ENCODE measurements at regions not wholly inside any gene's neighbourhood (a gene's known extent, or its start where the extent isn't known, plus 50 kb on each side); places are given as distances from the start of the nearest gene placed in this dataset.

DNA sequence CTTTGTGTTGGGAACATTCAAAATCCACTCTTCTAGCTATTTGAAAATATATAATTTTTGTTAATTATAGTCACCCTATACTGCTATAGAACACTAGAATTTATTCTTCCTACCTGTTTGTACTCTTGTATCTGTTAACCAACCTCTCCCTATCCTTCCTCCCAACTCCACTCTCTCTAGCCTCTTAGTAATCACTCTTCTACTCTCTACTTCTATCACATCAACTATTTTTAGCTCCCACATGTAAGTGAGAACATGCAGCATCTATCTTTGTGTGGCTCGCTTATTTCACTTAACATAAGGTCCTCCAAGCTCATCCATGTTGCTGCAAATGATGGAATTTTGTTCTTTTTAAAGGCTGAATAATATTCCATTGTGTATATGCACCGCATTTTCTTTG, 537.3 kb downstream of the MID1IP1 start:
- TF ChIP-seq RAD21 (IDR thresholded peaks at IDR 0.05; ENCODE audit: low read depth) (no peak), REST (IDR thresholded peaks at IDR 0.05; ENCODE audit: low read depth) (no peak)
- TF ChIP-seq, protein P1, sequence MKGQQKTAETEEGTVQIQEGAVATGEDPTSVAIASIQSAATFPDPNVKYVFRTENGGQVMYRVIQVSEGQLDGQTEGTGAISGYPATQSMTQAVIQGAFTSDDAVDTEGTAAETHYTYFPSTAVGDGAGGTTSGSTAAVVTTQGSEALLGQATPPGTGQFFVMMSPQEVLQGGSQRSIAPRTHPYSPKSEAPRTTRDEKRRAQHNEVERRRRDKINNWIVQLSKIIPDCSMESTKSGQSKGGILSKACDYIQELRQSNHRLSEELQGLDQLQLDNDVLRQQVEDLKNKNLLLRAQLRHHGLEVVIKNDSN (IDR thresholded peaks at IDR 0.05) = no peak

Measured in Ishikawa (cell line).